ENCODE measurements at regions not wholly inside any gene's neighbourhood (a gene's known extent, or its start where the extent isn't known, plus 50 kb on each side); places are given as distances from the start of the nearest gene placed in this dataset.

GRCh38 chr2:16003152-16003551, 62.8 kb downstream of the MYCN start:
- no peak overlapping the region for H3K4me2 ChIP-seq (ENCODE audit: low read depth, low read length)
- WGBS, 2 experiments (ENCODE audit: extremely low coverage in 2 of 2, insufficient read length in 1 of 2): 44% methylated on average over 7 of the region's 12 CpGs; no CpG with 5 or more reads in 1 of the 2 experiments
- no peak overlapping the region for H2BK20ac ChIP-seq (ENCODE audit: low read depth, low read length)
- no peak overlapping the region for H2BK120ac ChIP-seq (ENCODE audit: low read depth, low read length)
- TF ChIP-seq RCOR1 (IDR thresholded peaks at IDR 0.05; ENCODE audit: insufficient replicate concordance, low read length) (no peak), SMC3 (IDR thresholded peaks at IDR 0.05; ENCODE audit: low read depth, low read length) (no peak), RFX5 (IDR thresholded peaks at IDR 0.05; ENCODE audit: low read depth, low read length) (no peak), CEBPB (IDR thresholded peaks at IDR 0.05; ENCODE audit: low read depth, low read length) (no peak), POLR2A (IDR thresholded peaks at IDR 0.05; ENCODE audit: low read depth, low read length) (no peak), FOS (IDR thresholded peaks at IDR 0.05; ENCODE audit: low read depth, low read length) (no peak), BHLHE40 (IDR thresholded peaks at IDR 0.05; ENCODE audit: low read depth, low read length) (no peak), MXI1 (IDR thresholded peaks at IDR 0.05; ENCODE audit: borderline replicate concordance, low read depth, low read length) (no peak), RAD21 (IDR thresholded peaks at IDR 0.05; ENCODE audit: low read length) (no peak), USF2 (IDR thresholded peaks at IDR 0.05; ENCODE audit: low read depth, low read length) (no peak), NFE2L2 (IDR thresholded peaks at IDR 0.05; ENCODE audit: low read depth, low read length) (no peak), CHD1 (IDR thresholded peaks at IDR 0.05; ENCODE audit: low read depth, low read length) (no peak)
- TF ChIP-seq, protein P1, sequence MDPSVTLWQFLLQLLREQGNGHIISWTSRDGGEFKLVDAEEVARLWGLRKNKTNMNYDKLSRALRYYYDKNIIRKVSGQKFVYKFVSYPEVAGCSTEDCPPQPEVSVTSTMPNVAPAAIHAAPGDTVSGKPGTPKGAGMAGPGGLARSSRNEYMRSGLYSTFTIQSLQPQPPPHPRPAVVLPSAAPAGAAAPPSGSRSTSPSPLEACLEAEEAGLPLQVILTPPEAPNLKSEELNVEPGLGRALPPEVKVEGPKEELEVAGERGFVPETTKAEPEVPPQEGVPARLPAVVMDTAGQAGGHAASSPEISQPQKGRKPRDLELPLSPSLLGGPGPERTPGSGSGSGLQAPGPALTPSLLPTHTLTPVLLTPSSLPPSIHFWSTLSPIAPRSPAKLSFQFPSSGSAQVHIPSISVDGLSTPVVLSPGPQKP (IDR thresholded peaks at IDR 0.05; ENCODE audit: borderline replicate concordance, low read depth, low read length): no peak
- H3K4me1 ChIP-seq (ENCODE audit: control insufficient read depth, insufficient read depth, low read length): no peaks in the 10 kb centered on the region
- H3K27me3 ChIP-seq (ENCODE audit: control insufficient read depth, insufficient read depth, low read length): no peaks in the 10 kb centered on the region
- no peak overlapping the region for H3K9ac ChIP-seq (ENCODE audit: low read depth, low read length)
- no peak overlapping the region for H2AFZ ChIP-seq (replicated peaks; ENCODE audit: low read length, poor library complexity)
- no peak overlapping the region for H2AK9ac ChIP-seq (replicated peaks; ENCODE audit: low read depth, low read length, poor library complexity)
- intact Hi-C loops (cut with micrococcal nuclease): no loop called here
- in situ Hi-C loops (cut with MboI; ENCODE audit: low sequenced_read_pairs): no loop called here
- H3K9me1 ChIP-seq (ENCODE audit: insufficient read depth, low read length): no peaks in the 10 kb centered on the region
- BruUV-seq (replicated peaks): no TSS peak
- ChIA-PET POLR2A (ENCODE audit: unreplicated experiment) (no interaction called here), CTCF (no interaction called here)
- no peak for DNase-seq
- no peaks in the 10 kb centered on the region for H4K20me1 ChIP-seq (ENCODE audit: insufficient read depth, low read length)
- H3K4ac ChIP-seq (ENCODE audit: low read depth, low read length): no peak overlapping the region
- no peak overlapping the region for H2BK15ac ChIP-seq (ENCODE audit: low read depth, low read length)
- H3K4me3 ChIP-seq (ENCODE audit: insufficient read depth, low read depth, low read length): no peak overlapping the region
- H3K23ac ChIP-seq (ENCODE audit: low read depth, low read length): no peak overlapping the region
- no peak overlapping the region for H3K14ac ChIP-seq (replicated peaks; ENCODE audit: low read depth, low read length)
- no peak overlapping the region for H3K56ac ChIP-seq (ENCODE audit: extremely low read depth, insufficient read depth, low read length)
- no peak overlapping the region for H4K5ac ChIP-seq (ENCODE audit: low read depth, low read length)
- no peak for ATAC-seq (ENCODE audit: low read depth)
- no peaks in the 10 kb centered on the region for H3K36me3 ChIP-seq (ENCODE audit: control insufficient read depth, insufficient read depth, low read length)
- H3K79me1 ChIP-seq (ENCODE audit: low read depth in 1 of 2, low read length in 2 of 2): no peaks in the 10 kb centered on the region
- no peak overlapping the region for H2AK5ac ChIP-seq (ENCODE audit: low read depth, low read length)
- no peak overlapping the region for H4K8ac ChIP-seq (ENCODE audit: low read depth in 2 of 2, low read length in 2 of 2)
- no peak overlapping the region for H2BK5ac ChIP-seq (ENCODE audit: low read depth, low read length, poor library complexity, severe bottlenecking)
- no peak overlapping the region for H3K18ac ChIP-seq (ENCODE audit: low read depth, low read length)
- dilution Hi-C loops (cut with HindIII; ENCODE audit: low sequenced_read_pairs, unreplicated experiment): no loop called here
- H3K27ac ChIP-seq (ENCODE audit: insufficient read depth, low read length): no peak overlapping the region
- no peak overlapping the region for H4K91ac ChIP-seq (ENCODE audit: insufficient read depth, low read depth, low read length)
- peaks cover 23% of the 10 kb centered on the region for H3K9me3 ChIP-seq (ENCODE audit: control insufficient read depth, insufficient read depth, low read length)

Data from IMR-90 (cell line).